Muscle of back (tissue), 3 donors: ENCODE measurements at regions not wholly inside any gene's neighbourhood (a gene's known extent, or its start where the extent isn't known, plus 50 kb on each side); places are given as distances from the start of the nearest gene placed in this dataset.
"Not testable (repeated sequence)": the region's sequence is repeated elsewhere in the genome, so short reads cannot be mapped to it uniquely, and the experiment has no call there.

Source experiments
- DNase-seq, 3 donors: peaks; one replicate each; pipeline versions ENCODE4 v3.0.0 to v3.0.0-alpha.2; 2013

- DNase-seq = no peak
Observed at GRCh38 chr4:28385801-28386200, 1525.2 kb downstream of the STIM2 start.

- DNase-seq = no peak
Observed at GRCh38 chr4:28386776-28387175, 1526.1 kb downstream of the STIM2 start.

- no peak for DNase-seq
Observed at GRCh38 chr4:28388471-28388870, 1527.8 kb downstream of the STIM2 start.

- DNase-seq = peak in 1 of 3 donors; percentile 22
Observed at GRCh38 chr4:28391877-28392276, 1531.2 kb downstream of the STIM2 start.

- no peak for DNase-seq
Observed at GRCh38 chr4:28402751-28403150, 1542.1 kb downstream of the STIM2 start.

- DNase-seq = no peak
Observed at GRCh38 chr4:28421221-28421620, 1560.6 kb downstream of the STIM2 start.

- peak in 1 of 3 donors; percentile 6 for DNase-seq
Observed at GRCh38 chr4:28426251-28426650, 1565.6 kb downstream of the STIM2 start.

GRCh38 chr4:28427306-28428085 lies 1566.9 kb downstream of the STIM2 start:
- no peak for DNase-seq

GRCh38 chr4:28432348-28433025 lies 1571.8 kb downstream of the STIM2 start:
- no peak for DNase-seq

GRCh38 chr4:28435314-28435713 lies 1574.7 kb downstream of the STIM2 start:
- DNase-seq = peak; percentile 38 to 85 (median 79)

- DNase-seq = peak in 1 of 3 donors; percentile 15
Observed at GRCh38 chr4:28436191-28437080, 1575.8 kb downstream of the STIM2 start.

- DNase-seq = no peak
Observed at GRCh38 chr4:28443371-28443770, 1582.7 kb downstream of the STIM2 start.

- peak in 1 of 3 donors; percentile 17 for DNase-seq
Observed at GRCh38 chr4:28443801-28444412, 1583.3 kb downstream of the STIM2 start.

- DNase-seq = no peak
Observed at GRCh38 chr4:28444886-28445496, 1584.3 kb downstream of the STIM2 start.

- DNase-seq = no peak
Observed at GRCh38 chr4:28449085-28449484, 1588.4 kb downstream of the STIM2 start.

GRCh38 chr4:28451346-28451745 lies 1590.7 kb downstream of the STIM2 start:
- no peak for DNase-seq

- DNase-seq = peak; percentile 79 to 91 (median 82)
Observed at GRCh38 chr4:28462766-28463700, 1602.4 kb downstream of the STIM2 start.

GRCh38 chr4:28464823-28465222 lies 1604.2 kb downstream of the STIM2 start:
- DNase-seq = no peak

GRCh38 chr4:28466886-28467285 lies 1606.2 kb downstream of the STIM2 start:
- DNase-seq = not testable (repeated sequence)

- no peak for DNase-seq
Observed at GRCh38 chr4:28469387-28469786, 1608.7 kb downstream of the STIM2 start.
